SW 1271 (cell line): ENCODE measurements at regions not wholly inside any gene's neighbourhood (a gene's known extent, or its start where the extent isn't known, plus 50 kb on each side); places are given as distances from the start of the nearest gene placed in this dataset.

Experiments used
- DNase-seq, 2 experiments: peaks; one replicate each; lab custom pipeline; 2025; lab: John Stamatoyannopoulos, UW

DNA sequence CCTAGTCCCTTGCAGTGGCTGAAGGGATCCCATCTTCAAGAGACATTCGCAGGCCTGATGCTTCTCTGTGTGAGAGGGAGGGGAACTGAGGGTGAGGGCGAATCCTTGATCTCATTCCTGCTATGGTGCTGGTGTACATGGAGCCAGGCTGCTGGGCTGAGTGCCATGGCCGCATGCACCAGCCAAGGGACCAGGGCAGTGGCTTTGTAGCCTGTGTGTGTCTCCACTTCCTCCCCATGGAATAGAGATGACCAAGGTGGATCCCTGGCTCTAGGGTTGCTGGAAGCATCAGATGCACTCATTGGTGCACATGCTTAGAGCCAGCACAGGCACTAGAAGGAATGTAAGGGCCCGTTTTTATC is 195.0 kb downstream of the FOXL1 start:
- DNase-seq: no peak

DNA sequence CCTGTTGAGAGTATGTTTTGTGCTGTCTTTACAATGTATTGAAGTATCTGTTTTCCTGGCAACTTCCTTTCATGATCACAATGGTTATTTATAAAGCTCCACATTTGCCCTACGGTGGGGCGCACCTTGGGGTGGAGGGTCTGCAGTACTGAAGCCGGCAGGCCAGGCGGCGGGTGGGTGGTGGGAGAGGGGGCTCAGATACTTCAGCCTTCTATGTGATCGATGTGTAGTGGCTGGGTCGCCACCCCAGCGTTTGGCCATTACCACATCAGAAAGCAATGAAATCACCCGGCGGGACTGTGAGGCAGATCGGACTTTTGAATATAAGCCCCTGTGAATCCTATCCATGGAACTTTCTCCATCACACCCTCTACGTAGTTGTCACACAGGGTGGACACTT is 196.6 kb downstream of the FOXL1 start:
- no peak for DNase-seq

DNA sequence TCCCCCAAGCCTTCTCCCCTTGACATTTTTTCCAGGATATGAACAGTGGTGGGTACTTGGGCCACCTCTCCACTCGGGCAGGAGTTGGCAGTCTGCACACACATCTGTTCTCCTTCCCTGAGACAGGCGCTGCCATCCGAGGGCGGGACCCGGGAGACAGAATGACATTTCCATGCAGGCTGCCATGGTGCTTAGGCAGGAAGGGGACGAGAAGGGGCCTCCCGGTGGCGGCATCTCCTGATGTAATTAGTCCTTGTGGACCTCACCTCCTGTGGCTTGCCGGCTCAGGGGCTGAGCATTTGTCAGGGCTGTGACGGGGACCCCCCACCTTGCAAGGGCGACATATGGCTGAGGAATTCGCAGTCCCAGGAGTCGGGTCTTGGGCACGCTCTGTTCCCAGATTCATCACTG is 197.2 kb downstream of the FOXL1 start:
- no peak for DNase-seq

DNA sequence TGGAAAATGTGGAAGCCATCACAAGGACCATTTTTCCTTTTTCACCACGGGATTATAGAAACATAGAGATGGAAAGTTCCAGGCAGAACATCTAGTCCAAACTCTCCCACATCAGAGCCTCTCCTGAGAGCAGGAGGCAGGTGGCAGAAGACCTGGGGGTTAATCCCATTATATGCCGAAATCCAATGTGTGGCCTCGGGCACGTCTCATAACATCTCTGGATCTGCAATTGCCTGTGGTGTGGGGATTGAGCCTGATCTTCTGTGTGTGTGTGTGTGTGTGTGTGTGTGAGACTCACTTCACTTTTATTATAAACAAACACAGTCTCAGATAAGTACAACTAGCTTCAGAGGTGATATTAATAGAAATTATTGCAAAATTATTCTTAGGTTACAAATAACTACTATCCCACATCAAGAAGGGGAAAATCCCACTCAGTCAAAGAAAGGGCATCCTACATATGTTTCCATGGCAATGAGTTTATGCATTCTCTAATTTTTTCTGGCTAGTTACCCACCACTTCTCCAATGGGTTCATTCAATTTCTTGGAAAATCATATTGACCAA is 199.1 kb downstream of the FOXL1 start:
- DNase-seq: no peak

DNA sequence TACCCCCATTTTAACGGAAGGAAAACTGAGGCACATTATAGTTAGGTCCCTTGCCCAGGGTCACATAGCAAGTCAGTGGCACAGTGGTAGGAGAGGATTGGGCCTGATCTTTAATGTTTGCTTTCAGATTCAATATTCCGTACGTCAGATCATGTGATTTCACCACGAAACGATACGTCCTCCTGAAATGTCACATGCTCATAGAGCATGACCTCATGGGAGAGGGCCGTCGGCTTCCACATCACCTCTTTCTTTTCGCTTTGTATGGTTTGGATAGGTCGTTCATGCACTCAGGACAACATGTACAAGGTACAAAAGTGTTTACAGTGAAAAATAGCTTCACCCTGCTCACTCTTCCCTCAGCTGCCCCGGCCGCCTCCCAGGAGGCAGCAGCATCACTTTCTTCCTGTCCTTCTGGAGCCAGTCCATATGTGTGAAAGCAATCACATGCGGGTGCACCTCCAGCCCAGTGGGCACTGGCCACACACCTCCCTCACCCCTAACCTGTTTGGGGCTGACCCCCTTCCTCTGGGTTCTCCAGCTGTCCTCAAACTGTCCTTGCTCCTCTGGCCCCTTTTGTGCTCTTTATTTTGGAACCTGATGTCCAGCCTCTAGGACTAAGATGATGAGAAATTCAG is 199.9 kb downstream of the FOXL1 start:
- DNase-seq: no peak

DNA sequence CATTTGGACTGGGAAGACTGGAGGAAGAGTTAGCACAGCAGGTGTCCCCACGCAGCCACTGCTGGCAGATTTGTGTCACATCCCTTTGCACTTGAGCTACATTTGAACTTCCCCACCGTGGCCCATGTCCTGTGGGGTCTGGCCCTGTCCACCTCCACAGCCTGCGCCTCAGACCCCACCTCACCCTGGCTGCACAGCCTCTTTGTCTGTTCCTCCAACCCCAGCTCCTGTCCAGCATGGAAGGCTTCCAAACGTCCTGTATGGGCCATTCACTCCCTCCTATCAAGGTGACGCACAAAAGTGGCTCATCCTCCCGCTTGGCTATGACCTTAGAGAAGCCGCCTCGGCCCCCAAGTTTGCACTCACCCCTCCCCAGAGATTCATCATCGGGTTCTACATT is 200.6 kb downstream of the FOXL1 start:
- no peak for DNase-seq

DNA sequence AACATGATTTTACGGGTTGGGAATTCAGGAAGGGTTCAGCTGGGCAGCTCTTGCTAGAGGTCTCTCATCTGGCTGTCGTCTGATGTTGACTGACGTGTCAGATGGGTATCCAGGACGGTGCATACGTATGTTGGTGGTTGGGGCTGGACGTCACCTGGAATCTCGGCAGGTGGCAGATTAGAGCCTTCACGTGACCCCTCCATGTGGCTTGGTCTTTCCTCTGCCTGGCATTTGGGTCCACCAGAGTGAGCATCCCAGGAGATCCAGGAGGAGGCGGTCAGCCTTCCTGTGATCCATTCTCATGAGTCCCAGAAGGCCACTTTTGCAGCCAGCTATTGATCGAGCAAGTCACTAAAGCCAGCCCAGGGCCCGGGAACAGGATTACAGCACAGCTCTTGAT is 202.7 kb downstream of the FOXL1 start:
- DNase-seq: no peak

DNA sequence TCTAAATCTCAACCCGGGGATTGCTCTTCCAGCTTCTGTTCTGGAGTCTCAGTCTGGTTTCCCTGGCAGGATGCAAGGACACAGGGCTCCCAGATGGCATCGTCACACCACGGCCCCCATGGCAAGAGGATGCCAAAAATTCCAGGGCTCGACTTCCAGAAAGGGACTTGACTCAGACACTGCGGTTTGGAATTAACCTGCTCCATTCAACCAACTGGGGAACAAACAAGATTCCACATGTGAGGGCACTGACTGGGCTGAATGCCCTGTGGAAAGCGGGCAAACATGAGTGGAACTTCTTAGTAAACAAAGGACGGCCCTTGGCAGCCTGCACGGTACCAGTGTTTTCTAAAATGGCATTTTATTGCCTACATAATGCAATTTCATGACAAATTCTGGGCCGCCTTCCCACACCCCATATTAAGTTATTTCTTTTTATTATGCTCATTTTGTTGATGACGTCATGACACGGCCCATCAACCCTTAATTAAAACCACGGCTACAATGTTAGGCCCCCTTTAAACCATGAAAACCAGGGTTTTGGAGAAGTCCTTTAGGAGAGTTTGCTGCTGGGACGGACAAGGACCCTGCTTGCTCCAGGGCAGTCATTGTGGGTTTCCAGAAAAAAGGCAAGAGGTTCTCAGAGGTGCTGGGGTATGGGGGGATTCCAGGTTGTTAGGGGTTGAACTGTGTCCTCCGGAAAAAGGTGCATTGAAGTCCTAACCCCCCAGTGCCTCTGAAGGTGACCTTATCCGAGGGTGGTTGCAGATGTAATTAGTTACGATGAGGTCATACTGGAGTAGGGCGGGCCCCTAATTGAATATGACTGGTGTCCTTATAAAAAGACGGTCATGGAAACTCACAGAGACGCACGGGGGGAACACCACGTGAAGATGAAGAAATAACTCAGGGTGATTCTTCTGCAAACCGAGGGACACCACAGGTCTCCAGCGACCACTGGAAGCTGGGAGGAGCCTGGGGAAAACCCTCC is 205.6 kb downstream of the FOXL1 start:
- no peak for DNase-seq

DNA sequence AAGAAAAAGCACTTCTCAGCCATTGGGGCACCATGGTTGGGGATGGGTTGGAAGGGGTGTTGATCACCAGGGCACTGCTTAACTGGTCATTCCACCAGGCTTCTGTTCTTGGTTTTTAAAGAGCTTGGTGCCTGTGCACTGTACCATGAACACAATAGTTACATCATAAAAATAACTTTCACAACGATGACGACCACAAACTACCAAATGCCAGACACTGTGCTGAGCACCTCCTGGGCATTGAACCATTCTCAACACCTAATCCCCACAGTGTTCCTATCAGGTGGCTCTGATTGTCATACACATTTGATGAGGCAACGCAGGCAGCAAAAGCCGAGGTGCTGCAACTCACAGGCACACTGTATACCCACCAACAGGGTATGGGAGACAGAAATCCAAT is 208.0 kb downstream of the FOXL1 start:
- DNase-seq: no peak

DNA sequence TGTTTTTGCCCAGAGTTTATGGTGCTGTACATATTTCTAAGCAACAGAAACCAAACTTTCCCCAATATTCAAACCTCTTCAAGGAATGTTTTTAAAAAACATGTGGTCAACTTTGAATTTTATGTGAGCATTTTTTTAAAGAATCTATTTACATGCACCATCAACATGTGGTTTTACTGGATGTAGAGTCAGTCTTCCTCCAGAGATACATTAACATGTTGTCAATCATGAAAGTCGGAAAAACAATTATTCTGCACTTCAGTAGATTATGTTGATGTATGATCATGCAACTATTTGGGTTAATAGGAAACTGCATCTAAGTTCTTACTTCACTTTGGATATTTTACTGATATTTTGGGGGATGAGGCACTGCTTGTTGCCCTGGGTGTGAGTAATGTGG is 208.6 kb downstream of the FOXL1 start:
- DNase-seq: no peak

DNA sequence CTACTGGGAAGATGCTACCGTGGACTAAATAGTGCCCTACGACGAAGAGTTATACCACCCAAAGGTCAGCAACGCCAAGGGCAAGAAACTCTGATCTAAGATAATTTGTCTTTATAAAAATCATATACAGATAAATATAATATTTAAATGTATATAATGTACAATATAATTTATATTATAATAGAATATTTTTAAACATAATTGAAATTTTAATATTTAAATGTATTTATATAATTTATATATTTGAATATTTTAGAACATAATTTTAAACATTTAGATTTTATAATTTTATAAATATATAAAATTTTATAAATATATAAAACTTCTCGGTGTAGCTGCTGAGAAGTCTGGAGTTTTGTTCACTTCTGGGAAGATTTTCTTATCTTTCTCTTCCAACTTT is 209.2 kb downstream of the FOXL1 start:
- DNase-seq: no peak

DNA sequence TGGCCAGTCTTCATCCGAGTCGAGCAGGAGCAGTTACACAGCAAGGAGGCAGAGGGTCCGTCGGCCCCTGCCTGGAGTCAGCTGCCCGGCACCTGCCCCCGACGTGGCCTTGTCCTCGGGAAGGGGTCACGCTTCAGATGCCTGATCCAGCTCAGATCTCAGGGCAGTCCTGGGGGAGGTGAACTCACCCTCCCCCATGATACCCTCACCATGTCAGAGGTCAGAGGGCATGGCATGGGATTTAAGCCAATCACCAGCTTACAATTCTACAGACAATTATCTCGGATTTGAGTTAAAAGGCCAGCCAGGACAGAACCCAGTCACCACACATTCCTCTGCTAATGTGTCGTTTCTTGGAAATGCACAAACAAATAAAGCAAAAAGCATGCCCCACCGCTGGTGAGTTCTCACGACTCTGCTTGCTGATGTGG is 211.3 kb downstream of the FOXL1 start:
- no peak for DNase-seq

DNA sequence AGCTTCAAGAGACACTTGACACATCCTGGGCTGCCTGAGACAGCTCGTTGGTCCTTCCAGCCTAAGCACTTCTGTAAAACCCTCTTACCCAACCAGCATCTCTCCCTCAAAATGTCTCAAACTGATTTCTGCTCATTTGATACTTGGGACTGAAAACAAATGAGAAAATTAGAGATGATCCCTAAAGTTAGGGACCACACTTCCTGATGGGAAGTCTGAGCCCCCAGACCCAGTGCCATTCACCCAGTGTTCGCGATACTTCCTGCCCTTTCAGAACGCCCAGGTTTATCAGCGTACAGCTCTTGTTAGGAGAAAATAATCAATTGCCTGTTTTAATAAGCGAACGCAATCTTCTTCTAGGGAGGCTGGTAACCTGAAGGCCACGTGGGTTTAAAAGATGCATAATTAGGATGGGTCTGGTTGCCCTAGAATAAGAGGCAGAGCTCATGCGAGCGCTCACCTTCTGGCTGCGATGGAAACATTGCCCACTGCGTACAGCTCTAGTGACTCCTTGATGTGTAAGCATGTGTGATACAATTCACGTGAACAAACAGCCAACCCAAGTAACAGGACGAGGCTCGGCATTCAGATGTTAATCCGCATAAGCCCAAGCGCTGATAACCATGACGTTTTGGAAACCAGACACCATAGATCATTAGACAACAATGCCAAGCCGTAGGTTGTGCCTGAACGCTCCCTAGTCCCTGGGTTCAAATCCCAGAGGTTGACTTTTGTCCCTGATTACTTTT is 213.1 kb downstream of the FOXL1 start:
- no peak for DNase-seq

DNA sequence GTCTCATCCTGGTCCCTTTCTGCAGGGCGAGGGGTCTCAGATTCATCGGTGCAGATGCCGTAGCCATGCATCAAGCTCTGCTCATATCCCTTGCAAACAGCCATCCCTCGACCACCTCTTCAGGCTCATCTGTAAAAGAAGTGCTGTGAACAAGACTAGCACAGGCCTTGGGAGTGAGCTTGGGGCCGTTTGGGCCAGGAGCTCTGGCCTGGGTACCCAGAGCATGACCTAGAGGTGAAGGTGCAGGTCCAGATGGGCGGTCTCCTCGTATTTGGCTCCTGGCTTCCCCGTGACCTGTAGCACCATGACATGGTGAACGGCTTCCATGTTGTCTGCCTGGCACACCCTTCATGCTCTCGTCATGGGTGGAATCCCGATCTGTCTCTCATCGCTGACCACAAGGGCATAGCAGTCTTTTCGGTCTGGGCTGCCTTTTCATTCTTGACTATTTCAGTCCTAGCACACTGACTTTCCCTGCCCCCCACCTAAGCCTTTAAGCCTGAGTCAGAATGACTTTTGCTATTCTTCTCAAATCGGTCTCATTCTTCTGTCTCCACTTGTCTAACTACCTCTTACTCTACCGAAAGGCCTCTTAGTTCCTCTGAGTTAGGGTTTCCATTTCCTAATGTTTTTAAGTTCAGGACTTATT is 216.0 kb downstream of the FOXL1 start:
- DNase-seq: no peak

DNA sequence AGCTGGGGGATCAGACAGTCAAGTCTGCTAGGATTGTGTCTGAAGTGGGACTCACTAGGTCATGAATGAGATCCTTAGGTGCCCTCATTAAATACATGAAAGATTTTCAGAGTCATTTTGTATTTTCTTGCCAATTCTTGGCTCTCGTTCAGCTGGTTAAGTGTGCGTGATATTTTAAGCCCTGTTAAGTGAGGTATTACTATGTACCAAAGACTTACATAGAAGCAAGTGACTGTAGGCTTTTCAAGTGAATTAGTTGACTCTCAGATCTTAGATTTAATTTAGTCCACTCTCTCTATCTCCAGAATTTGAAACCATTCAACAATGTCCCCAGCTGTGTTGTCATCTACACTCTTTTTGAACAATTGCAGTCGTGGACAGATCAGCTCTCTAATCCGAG is 219.4 kb downstream of the FOXL1 start:
- no peak for DNase-seq

DNA sequence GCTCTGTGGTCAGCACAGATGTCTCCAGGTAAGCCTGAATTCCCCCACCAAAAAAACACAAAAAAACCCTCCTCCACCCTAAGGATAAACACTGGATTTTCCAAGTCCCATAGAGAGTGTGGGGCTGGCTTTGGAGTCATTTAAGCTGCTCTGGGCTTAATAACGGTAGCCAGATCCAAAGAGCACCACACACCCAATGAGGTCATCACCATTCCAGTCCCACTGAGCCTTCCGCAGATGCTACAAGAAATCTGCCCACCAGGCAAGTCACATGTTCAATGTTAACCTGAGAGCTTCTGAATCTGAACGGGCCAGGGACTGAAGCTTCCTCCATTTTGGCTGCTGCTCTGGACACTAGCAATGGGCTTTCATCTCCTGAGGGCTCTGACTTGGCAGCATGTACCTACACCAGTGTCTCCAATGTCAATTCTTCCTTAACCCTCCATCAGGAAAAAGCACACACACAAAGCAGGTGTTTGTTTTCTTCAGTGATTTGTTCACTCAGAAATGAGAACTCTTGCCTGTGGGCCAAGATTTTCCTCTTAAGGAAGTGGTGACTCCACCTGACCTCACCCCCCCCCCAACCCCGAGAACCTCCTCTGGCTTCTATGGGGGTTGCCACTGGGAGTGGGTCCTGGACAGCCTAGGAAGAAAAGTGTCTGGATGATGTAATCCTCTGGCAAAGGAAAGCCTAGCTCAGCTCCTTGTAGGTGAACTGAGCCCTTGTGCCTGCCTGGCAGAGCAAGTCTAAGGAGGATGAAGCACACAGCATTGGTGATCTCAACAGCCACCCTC is 220.1 kb downstream of the FOXL1 start:
- no peak for DNase-seq

DNA sequence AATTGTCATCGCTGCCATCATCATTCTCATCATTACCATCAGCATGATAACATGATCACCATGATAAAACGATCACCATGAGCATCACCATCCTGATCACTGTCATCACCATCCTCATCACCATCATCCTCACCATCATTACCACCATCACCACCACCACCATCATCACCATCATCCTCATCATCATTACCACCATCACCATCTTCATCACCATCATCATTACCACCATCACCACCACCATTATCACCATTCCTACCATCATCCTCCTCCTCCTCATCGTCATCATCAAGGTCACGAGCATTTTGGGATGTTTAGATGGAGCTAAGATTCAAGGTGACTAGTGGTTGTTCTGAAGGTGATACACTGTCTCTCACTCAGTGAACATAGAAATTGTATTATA is 221.0 kb downstream of the FOXL1 start:
- no peak for DNase-seq

DNA sequence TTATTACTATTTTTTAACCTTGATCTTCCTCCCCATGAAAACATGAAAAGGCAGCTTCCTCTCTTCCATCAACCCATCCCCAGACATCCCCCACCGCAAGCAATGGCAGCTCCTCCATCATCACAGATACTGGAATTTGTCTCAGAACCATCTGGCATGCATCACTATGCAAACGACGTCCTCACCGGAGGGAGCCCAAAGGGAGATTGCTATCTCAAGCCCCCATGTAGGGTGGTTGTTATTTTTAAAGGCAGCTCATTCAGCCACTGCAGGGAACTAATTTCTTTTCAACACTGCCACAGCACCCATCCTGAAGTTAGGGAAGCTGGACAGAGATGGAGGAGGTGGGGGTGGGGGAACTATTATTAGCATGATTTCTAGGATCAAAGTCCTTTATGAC is 222.5 kb downstream of the FOXL1 start:
- no peak for DNase-seq

DNA sequence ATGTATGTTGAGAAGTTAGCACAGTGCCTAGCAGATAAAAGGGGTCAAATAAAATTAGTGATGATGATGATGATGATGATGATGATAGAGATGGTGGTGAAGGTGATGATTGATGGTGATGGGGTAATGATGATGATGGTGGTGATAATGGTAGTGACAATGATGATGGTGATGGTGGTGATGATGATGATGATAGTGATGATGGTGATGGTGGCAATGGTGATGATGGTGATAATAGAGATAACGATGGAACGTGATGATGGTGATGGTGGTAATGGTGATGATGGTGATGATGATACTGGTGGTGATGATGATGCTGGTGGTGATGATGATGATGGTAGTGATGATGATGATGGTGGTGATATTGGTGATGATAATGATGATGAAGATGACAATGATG is 223.7 kb downstream of the FOXL1 start:
- no peak for DNase-seq

DNA sequence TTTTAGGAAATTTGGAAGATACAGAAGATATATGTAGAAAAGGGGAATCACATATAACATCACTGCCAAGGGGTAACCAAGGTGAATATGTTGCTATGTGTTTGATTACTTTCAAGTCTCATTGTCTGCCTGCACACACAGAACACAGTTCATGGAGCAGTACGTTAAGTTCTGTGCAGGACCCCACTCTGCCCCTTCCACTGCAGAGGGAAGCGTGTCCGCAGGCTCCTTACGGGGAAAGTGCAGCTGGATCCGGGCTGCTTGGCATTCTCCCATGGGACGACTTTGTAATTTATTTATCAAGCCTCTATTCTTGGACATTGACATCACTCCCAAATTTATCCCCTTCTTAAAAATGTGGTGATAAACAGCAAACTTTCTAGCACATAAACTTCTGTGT is 226.8 kb downstream of the FOXL1 start:
- no peak for DNase-seq

DNA sequence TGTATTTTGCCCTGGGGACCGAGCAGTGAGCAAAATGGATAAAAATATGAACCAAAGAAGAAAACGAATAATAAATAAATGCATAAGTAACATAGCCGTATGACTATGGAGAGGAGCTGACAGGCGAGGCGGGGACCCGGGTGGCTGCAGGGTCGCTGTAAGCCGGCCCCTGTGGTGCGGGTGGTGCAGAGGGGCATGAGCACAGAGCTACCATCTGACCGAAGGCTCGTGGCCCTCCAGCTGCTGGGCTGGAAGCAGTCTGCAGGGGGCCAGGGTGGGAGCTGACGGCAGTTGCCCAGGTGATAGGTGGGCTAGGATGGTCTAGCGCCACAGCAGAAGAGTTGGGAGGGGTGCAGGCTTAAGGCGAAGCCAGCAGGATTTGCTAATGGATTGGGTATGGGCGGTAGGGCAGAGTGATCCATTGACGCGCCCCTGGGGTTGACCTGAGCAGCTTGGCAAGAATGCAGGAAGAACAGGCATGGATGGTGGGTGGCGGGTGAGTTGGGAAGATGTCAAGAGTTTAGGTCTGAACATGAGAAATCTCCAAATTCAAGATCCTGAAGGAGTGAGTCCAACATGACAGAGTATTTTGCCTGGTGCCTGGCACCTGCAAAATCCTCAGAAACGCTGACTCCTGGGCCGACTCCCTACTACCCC is 228.0 kb downstream of the FOXL1 start:
- DNase-seq: no peak
